Adrenal gland (tissue), 5 donors: ENCODE measurements at regions not wholly inside any gene's neighbourhood (a gene's known extent, or its start where the extent isn't known, plus 50 kb on each side); places are given as distances from the start of the nearest gene placed in this dataset.

Experiments used
- POLR2A ChIP-seq, 2 donors: fragments of 450-650 bp; IDR thresholded peaks; one replicate each; pipeline ENCODE4 v1.6.1; 2017; ENCODE audit warnings: antibody characterized with exemption in 2 of 2, mild to moderate bottlenecking in 2 of 2, moderate library complexity in 1 of 2
- TF ChIP-seq, protein P1 (sequence below), 6 experiments: fragments of 450-650 bp in 4 of 6; fragments of 200-600 bp in 2 of 6; sonication (generic) in 1 of 6; IDR thresholded peaks; 1 replicate in 5 of 6; 2 replicates in 1 of 6; pipeline versions ENCODE4 v1.5.1 to v1.8.0; 2016 to 2021; ENCODE audit warnings: antibody characterized with exemption in 6 of 6, mild to moderate bottlenecking in 2 of 6, moderate library complexity in 1 of 6
- donor health status: DM: no; HTN: no; CAD: no.

DNA sequence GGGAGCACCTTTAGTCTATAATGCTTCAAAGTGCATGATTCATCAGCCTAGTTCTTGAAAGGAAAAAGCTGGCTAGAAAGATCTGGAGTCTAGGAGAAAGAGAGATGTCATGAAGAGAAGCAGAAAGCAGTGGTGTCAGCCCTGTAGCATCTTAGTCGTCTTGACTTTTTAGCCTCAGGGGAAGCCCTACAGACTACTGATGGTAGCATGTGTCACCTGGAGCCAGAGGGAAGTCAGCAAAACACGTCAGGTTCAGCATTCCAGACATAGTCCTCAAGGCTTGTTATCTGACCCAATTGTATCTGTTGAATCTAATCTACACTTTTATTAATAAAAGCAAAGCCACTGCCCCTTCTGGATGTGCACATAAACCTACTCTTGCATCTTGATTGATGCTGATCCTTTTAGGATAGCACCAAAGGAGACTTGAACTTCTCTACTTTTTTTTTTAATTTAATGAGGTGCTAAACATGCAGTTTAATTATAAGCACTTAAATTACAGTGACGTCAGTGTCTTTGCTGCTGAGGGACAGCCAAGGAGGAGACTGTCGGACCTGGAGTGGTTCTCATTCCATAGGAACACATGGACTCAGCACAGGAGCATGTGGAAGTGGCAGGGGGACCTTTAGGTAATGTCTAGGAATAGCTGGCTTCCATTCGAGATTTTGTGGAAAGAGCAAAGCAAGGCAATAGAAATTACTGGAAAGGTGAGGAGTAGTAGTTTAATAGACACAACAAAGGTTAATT is 525.5 kb upstream of the SGCG start:
- TF ChIP-seq, protein P1, sequence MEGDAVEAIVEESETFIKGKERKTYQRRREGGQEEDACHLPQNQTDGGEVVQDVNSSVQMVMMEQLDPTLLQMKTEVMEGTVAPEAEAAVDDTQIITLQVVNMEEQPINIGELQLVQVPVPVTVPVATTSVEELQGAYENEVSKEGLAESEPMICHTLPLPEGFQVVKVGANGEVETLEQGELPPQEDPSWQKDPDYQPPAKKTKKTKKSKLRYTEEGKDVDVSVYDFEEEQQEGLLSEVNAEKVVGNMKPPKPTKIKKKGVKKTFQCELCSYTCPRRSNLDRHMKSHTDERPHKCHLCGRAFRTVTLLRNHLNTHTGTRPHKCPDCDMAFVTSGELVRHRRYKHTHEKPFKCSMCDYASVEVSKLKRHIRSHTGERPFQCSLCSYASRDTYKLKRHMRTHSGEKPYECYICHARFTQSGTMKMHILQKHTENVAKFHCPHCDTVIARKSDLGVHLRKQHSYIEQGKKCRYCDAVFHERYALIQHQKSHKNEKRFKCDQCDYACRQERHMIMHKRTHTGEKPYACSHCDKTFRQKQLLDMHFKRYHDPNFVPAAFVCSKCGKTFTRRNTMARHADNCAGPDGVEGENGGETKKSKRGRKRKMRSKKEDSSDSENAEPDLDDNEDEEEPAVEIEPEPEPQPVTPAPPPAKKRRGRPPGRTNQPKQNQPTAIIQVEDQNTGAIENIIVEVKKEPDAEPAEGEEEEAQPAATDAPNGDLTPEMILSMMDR (IDR thresholded peaks at IDR 0.05) = no peak
- TF ChIP-seq POLR2A (IDR thresholded peaks at IDR 0.05) = no peak
